ENCODE measurements at regions not wholly inside any gene's neighbourhood (a gene's known extent, or its start where the extent isn't known, plus 50 kb on each side); places are given as distances from the start of the nearest gene placed in this dataset.

DNA sequence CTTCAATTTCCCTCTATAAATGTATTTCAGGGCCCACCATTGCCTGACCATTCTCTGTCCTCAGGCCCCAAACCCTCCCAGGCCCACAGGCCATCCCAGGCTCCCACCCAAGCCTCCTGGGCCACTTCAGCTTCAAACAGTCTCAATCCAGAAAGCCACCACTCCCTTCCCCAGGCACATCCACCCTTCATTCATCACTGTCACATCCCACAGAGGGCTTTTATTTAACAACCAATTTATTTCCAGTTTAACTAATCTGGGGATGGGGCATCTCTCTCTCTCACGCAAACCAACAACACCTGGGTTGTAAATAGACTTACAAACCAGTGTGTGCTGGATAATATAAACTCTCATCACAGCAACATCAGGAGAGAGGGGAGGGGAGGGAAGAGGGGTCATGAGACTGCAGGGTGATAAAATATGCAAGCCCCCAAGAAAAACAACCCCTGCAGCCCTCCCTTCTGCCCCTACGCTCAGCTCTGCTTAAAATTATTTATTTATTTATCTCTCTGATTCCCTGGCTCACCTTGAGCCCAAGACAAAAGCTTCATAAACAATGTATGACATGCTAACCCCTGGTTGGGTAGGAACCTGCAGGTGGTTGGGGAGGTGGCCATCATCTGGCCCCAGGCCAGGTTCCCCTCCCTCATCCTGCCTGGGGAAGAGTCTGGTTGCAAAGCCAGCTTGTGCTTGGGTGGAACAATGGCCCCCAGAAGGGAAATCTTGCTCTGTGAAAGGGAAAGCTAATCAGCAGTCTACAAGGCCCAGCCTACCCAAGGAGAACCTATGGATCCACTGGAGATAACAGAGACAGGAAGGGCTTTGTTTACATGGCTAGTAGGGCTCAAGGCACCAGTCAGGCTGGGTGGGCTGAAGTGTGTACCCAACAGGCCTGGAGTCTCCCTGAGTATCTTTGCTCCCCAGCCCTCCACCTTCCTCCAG lies 359.2 kb downstream of the BUD13 start:
- no peak overlapping the region for H3K4me3 ChIP-seq
- no peak overlapping the region for H3K27ac ChIP-seq
- H3K36me3 ChIP-seq (ENCODE audit: low read depth, missing control alignments) = no peaks in the 10 kb centered on the region
- 97 to 98% methylated on average over 2 of the region's 2 CpGs for WGBS, 2 donors
- H3K27me3 ChIP-seq = no peaks in the 10 kb centered on the region
- TF ChIP-seq, protein P1, sequence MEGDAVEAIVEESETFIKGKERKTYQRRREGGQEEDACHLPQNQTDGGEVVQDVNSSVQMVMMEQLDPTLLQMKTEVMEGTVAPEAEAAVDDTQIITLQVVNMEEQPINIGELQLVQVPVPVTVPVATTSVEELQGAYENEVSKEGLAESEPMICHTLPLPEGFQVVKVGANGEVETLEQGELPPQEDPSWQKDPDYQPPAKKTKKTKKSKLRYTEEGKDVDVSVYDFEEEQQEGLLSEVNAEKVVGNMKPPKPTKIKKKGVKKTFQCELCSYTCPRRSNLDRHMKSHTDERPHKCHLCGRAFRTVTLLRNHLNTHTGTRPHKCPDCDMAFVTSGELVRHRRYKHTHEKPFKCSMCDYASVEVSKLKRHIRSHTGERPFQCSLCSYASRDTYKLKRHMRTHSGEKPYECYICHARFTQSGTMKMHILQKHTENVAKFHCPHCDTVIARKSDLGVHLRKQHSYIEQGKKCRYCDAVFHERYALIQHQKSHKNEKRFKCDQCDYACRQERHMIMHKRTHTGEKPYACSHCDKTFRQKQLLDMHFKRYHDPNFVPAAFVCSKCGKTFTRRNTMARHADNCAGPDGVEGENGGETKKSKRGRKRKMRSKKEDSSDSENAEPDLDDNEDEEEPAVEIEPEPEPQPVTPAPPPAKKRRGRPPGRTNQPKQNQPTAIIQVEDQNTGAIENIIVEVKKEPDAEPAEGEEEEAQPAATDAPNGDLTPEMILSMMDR (IDR thresholded peaks at IDR 0.05) = no peak
- no peaks in the 10 kb centered on the region for H3K4me1 ChIP-seq
- H3K9me3 ChIP-seq = no peaks in the 10 kb centered on the region
- DNase-seq = no peak
- intact Hi-C loops (cut with DNase I; ENCODE audit: low total_unique reads) = no loop called here

DNA sequence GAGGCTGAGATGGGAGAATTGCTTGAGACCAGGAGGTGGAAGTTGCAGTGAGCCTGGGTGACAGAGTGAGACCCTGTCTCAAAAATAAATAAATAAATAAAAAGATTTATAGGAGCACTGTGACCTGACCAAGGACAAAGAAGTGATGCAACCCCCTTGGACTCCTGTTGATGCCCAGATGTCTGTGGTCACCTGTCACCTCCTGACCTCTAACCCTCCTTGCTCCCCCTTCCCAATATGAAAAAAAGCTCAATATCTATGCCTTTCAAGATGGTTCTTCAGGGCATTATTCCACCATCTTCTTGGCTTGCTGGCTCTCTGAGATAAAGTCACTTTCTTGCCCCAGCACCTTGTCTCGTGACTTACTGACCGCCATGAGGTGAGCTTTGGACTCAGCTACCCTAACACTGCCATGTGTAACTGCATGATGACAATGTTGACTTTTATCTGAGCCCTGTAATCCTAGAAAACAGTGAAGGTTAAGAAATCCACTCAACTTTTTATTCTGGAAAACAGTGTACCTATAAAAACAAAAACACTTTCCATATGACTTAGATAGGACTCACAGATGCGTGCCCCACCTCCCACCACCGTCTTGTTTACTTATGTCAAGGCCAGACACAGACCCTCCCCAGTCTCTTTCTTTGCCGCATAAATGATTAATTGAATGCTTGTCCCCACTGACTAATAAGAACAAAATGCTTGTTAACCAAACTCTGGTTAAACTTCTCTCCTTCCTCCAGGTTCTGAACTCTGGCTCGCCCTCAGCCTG lies 360.5 kb downstream of the BUD13 start:
- 61 to 80% methylated on average over 6 of the region's 6 CpGs for WGBS, 2 donors
- Histone ChIP-seq H3K27me3 (no peaks in the 10 kb centered on the region), H3K9me3 (no peaks in the 10 kb centered on the region), H3K4me3 (no peak overlapping the region), H3K27ac (no peak overlapping the region), H3K4me1 (no peaks in the 10 kb centered on the region), H3K36me3 (ENCODE audit: low read depth, missing control alignments) (no peaks in the 10 kb centered on the region)
- no peak for TF ChIP-seq POLR2A (IDR thresholded peaks at IDR 0.05)
- TF ChIP-seq, protein P1 (IDR thresholded peaks at IDR 0.05) = no peak
- DNase-seq = no peak
- intact Hi-C loops (cut with DNase I; ENCODE audit: low total_unique reads) = no loop called here

GRCh38 chr11:116409238-116409637 lies 363.5 kb downstream of the BUD13 start:
- Histone ChIP-seq H3K27ac (no peak overlapping the region), H3K9me3 (no peaks in the 10 kb centered on the region), H3K36me3 (ENCODE audit: low read depth, missing control alignments) (no peaks in the 10 kb centered on the region), H3K4me3 (no peak overlapping the region), H3K27me3 (no peaks in the 10 kb centered on the region), H3K4me1 (no peaks in the 10 kb centered on the region)
- no peak for DNase-seq
- no peak for TF ChIP-seq POLR2A (IDR thresholded peaks at IDR 0.05)
- intact Hi-C loops (cut with DNase I; ENCODE audit: low total_unique reads) = no loop called here
- 78 to 84% methylated on average over 4 of the region's 4 CpGs for WGBS, 2 donors

DNA sequence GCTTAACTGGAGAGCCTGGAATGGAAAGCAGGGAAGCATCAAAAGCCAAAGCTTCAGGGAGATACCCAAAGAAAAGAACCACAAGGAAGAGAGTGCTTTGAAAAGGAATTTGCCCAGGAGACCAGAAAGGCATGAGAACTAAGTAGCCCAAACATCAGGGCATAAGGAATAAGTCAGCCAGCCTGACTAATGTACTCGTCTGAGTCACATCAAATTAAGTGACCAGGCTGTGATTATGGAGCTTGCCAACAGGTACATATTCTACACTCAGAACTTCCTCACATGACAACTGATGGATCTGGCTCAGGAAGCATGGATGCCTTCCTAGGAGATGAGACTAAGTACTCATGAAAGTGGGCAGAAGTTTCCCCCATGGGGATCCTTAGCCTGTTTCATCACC lies 366.7 kb downstream of the BUD13 start:
- no peak for DNase-seq
- no peak overlapping the region for H3K27ac ChIP-seq
- H3K4me1 ChIP-seq = no peaks in the 10 kb centered on the region
- TF ChIP-seq, protein P1 (IDR thresholded peaks at IDR 0.05) = no peak
- TF ChIP-seq POLR2A (IDR thresholded peaks at IDR 0.05) = no peak
- no peaks in the 10 kb centered on the region for H3K36me3 ChIP-seq (ENCODE audit: low read depth, missing control alignments)
- intact Hi-C loops (cut with DNase I; ENCODE audit: low total_unique reads) = no loop called here
- no peak overlapping the region for H3K4me3 ChIP-seq
- H3K9me3 ChIP-seq = no peaks in the 10 kb centered on the region
- no peaks in the 10 kb centered on the region for H3K27me3 ChIP-seq
- 82 to 86% methylated on average over 1 of the region's 1 CpG for WGBS, 2 donors

DNA sequence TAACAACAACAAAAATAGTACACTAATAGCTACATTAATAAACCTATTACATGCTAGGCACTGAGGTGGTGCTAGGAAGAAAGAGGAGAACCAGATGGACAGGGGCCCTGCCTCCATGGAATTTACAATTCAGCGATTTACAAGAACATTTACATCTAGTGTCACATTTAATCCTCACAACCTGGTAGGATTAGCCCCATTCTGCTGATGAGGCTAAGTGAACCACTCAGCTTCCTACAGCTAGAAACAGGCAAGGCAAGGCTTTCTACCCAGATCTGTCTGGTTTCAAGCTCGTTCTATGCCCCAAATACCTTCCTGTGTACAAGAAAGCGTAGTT lies 368.4 kb downstream of the BUD13 start:
- WGBS, 2 donors = 90% methylated on average over 3 of the region's 3 CpGs
- Histone ChIP-seq H3K36me3 (ENCODE audit: low read depth, missing control alignments) (no peaks in the 10 kb centered on the region), H3K4me3 (no peak overlapping the region), H3K27ac (no peak overlapping the region), H3K4me1 (no peaks in the 10 kb centered on the region), H3K27me3 (no peaks in the 10 kb centered on the region), H3K9me3 (no peaks in the 10 kb centered on the region)
- intact Hi-C loops (cut with DNase I; ENCODE audit: low total_unique reads) = no loop called here
- DNase-seq = no peak
- TF ChIP-seq, protein P1 (IDR thresholded peaks at IDR 0.05) = no peak
- TF ChIP-seq POLR2A (IDR thresholded peaks at IDR 0.05) = no peak
